ENCODE measurements at regions not wholly inside any gene's neighbourhood (a gene's known extent, or its start where the extent isn't known, plus 50 kb on each side); places are given as distances from the start of the nearest gene placed in this dataset.
"Not testable (repeated sequence)": the region's sequence is repeated elsewhere in the genome, so short reads cannot be mapped to it uniquely, and the experiment has no call there.

DNA sequence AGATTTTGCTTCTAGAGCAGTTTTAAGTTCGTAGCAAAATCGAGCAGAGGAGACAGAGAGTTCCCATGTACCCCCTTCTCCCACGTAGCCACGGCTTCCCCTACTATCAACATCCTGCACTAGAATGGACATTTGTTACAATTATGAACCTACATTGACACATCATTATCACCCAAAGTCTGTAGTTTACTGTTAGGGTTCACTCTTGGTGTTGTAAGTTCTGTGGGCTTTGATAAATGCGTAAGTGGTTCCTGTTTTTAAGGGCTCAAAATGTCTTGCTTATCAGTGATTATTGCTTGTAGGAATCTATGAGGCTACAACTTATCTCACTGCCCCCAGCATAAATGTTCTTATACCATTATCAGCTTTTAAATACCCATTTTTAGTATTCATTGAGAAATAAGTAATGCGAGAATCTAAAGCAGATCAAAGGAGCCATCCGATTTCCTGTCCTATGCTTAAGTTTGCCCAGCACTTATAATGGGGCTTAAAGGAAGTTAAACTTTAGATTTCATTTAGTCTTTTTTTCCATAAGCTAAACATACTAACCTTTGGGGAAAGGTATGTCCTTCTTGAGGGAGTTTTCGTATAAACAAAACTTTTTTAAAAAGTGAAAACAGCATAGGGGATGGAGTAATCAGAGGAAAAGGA, 118.7 kb downstream of the HAUS1 start:
- Mint-ChIP-seq H3K36me3 (ENCODE audit: low read depth) (peaks cover 22% of the 10 kb centered on the region), H3K27ac (no peak overlapping the region), H3K27me3 (ENCODE audit: insufficient read depth) (no peaks in the 10 kb centered on the region), H3K9me3 (no peaks in the 10 kb centered on the region), H3K4me3 (no peak overlapping the region), H3K4me1 (peaks cover 25% of the 10 kb centered on the region)
- Histone ChIP-seq H3K4me3 (ENCODE audit: low read length) (no peak overlapping the region), H3K4me1 (ENCODE audit: control insufficient read depth, insufficient read depth, low read length) (no peaks in the 10 kb centered on the region), H3K9me3 (ENCODE audit: control insufficient read depth, low read length) (no peaks in the 10 kb centered on the region), H3K27me3 (ENCODE audit: control insufficient read depth, insufficient read depth, low read length, poor library complexity, severe bottlenecking) (no peaks in the 10 kb centered on the region), H3K9ac (ENCODE audit: extremely low read depth, low read length, poor library complexity, severe bottlenecking) (no peak overlapping the region), H3K27ac (ENCODE audit: low read depth, low read length) (no peak overlapping the region), H3K36me3 (ENCODE audit: control insufficient read depth, insufficient read depth, low read length) (peaks cover 12% of the 10 kb centered on the region)
- TF ChIP-seq CTCF (conservative IDR thresholded peaks at IDR 0.05) = no peak
- 88 to 92% methylated on average over 2 to 8 of the region's 8 CpGs for WGBS, 2 experiments (ENCODE audit: insufficient coverage in 1 of 2, insufficient read length in 1 of 2)
- no peak for DNase-seq

DNA sequence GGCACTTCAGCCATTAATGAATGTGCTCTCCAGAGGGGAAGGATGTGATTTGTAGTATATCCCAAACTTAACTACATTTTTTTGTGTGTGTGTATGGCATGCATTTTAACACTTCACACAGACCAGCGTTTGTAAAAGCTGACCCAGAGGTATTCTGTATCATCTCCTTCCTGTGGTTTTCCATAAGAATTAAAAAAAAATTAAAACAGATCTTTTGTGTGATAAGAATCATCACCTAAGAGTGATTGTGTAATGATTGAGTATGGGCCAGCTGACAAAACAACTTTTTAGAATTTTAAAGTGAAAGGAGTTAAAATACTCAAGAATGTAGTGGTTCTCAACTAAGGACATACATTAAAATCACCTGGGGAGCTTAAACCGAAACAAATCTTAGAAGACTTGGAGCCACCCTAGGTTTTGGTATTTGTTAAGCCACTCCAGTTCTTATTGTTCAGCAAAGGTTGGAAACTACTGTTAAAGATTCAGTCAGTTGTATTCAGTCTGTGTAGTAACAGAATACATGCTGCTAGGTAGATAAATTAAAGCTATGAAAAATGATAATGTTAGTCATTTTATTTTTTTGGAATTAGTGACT, 120.1 kb downstream of the HAUS1 start:
- Mint-ChIP-seq H3K27me3 (ENCODE audit: insufficient read depth) (no peaks in the 10 kb centered on the region), H3K4me1 (peaks cover 25% of the 10 kb centered on the region)
- no peaks in the 10 kb centered on the region for H3K9me3 ChIP-seq (ENCODE audit: control insufficient read depth, low read length)

GRCh38 chr18:46226461-46226860, 122.3 kb downstream of the HAUS1 start:
- Histone ChIP-seq H3K9me3 (ENCODE audit: control insufficient read depth, low read length) (no peaks in the 10 kb centered on the region), H3K9ac (ENCODE audit: extremely low read depth, low read length, poor library complexity, severe bottlenecking) (no peak overlapping the region), H3K4me1 (ENCODE audit: control insufficient read depth, insufficient read depth, low read length) (no peaks in the 10 kb centered on the region), H3K27me3 (ENCODE audit: control insufficient read depth, insufficient read depth, low read length, poor library complexity, severe bottlenecking) (no peaks in the 10 kb centered on the region), H3K36me3 (ENCODE audit: control insufficient read depth, insufficient read depth, low read length) (no peaks in the 10 kb centered on the region), H3K27ac (ENCODE audit: low read depth, low read length) (no peak overlapping the region), H3K4me3 (ENCODE audit: low read length) (no peak overlapping the region)
- Mint-ChIP-seq H3K27me3 (ENCODE audit: insufficient read depth) (no peaks in the 10 kb centered on the region), H3K27ac (no peak overlapping the region), H3K36me3 (ENCODE audit: low read depth) (peaks cover 4% of the 10 kb centered on the region), H3K4me3 (no peak overlapping the region), H3K4me1 (peaks cover 25% of the 10 kb centered on the region), H3K9me3 (no peaks in the 10 kb centered on the region)
- WGBS, 2 experiments (ENCODE audit: insufficient coverage in 1 of 2, insufficient read length in 1 of 2) = 82% methylated on average over 1 of the region's 1 CpG; no CpG with 5 or more reads in 1 of the 2 experiments
- no peak for DNase-seq
- no peak for TF ChIP-seq CTCF (conservative IDR thresholded peaks at IDR 0.05)

More for the DNA sequence above, 120.1 kb downstream of the HAUS1 start:
- WGBS, 2 experiments (ENCODE audit: insufficient coverage in 1 of 2, insufficient read length in 1 of 2) = 77 to 100% methylated on average over 1 of the region's 2 CpGs
- Histone ChIP-seq H3K36me3 (ENCODE audit: control insufficient read depth, insufficient read depth, low read length) (no peaks in the 10 kb centered on the region), H3K4me1 (ENCODE audit: control insufficient read depth, insufficient read depth, low read length) (no peaks in the 10 kb centered on the region), H3K9ac (ENCODE audit: extremely low read depth, low read length, poor library complexity, severe bottlenecking) (no peak overlapping the region), H3K27ac (ENCODE audit: low read depth, low read length) (no peak overlapping the region), H3K27me3 (ENCODE audit: control insufficient read depth, insufficient read depth, low read length, poor library complexity, severe bottlenecking) (no peaks in the 10 kb centered on the region), H3K4me3 (ENCODE audit: low read length) (no peak overlapping the region)
- no peaks in the 10 kb centered on the region for H3K9me3 Mint-ChIP-seq
- no peak overlapping the region for H3K4me3 Mint-ChIP-seq
- no peak for DNase-seq
- TF ChIP-seq CTCF (conservative IDR thresholded peaks at IDR 0.05) = no peak
- peaks cover 10% of the 10 kb centered on the region for H3K36me3 Mint-ChIP-seq (ENCODE audit: low read depth)
- no peak overlapping the region for H3K27ac Mint-ChIP-seq

GRCh38 chr18:46229641-46230040, 125.5 kb downstream of the HAUS1 start:
- not testable (repeated sequence) for H3K4me3 ChIP-seq (ENCODE audit: low read length); H3K36me3 ChIP-seq (ENCODE audit: control insufficient read depth, insufficient read depth, low read length); DNase-seq; H3K4me3 Mint-ChIP-seq; H3K4me1 ChIP-seq (ENCODE audit: control insufficient read depth, insufficient read depth, low read length); H3K27ac ChIP-seq (ENCODE audit: low read depth, low read length); H3K9me3 ChIP-seq (ENCODE audit: control insufficient read depth, low read length); H3K27me3 ChIP-seq (ENCODE audit: control insufficient read depth, insufficient read depth, low read length, poor library complexity, severe bottlenecking); H3K9me3 Mint-ChIP-seq; H3K27me3 Mint-ChIP-seq (ENCODE audit: insufficient read depth); H3K4me1 Mint-ChIP-seq; H3K36me3 Mint-ChIP-seq (ENCODE audit: low read depth); H3K9ac ChIP-seq (ENCODE audit: extremely low read depth, low read length, poor library complexity, severe bottlenecking); H3K27ac Mint-ChIP-seq
- 88 to 100% methylated on average over 7 to 11 of the region's 11 CpGs for WGBS, 2 experiments (ENCODE audit: insufficient coverage in 1 of 2, insufficient read length in 1 of 2)
